SK-N-SH treated with all-trans-retinoic acid at 6 μM for 48 hours (cell line): ENCODE measurements at regions not wholly inside any gene's neighbourhood (a gene's known extent, or its start where the extent isn't known, plus 50 kb on each side); places are given as distances from the start of the nearest gene placed in this dataset.
A peak's percentile ranks its signal among the peaks of the same experiment; 100 is the strongest.

ENCODE experiments used
- ATAC-seq: fragments of 200-7000 bp; cut with Tn5 transposase; 3 replicates; pipeline ENCODE4 v1.9.1; 2020; ENCODE audit warnings: mild to moderate bottlenecking, moderate library complexity
- ARNTL ChIP-seq: fragments of 450-650 bp; formaldehyde crosslinking; IDR thresholded peaks from 2 replicates; pipeline ENCODE4 v1.5.0; 2020; ENCODE audit warnings: low read depth, mild to moderate bottlenecking, moderate library complexity, borderline replicate concordance
- BACH2 ChIP-seq: fragments of 250-450 bp; sonication (Bioruptor Pico); IDR thresholded peaks from 2 replicates; pipeline ENCODE4 v1.9.0; 2021; ENCODE audit warnings: mild to moderate bottlenecking, borderline replicate concordance
- CREB5 ChIP-seq: fragments of 250-450 bp; sonication (Bioruptor Pico); IDR thresholded peaks from 2 replicates; pipeline ENCODE4 v1.5.1; 2020; ENCODE audit warnings: low read depth, mild to moderate bottlenecking, moderate library complexity
- CSDC2 ChIP-seq: fragments of 250-450 bp; sonication (Bioruptor Pico); IDR thresholded peaks from 2 replicates; pipeline ENCODE4 v1.5.0; 2020; ENCODE audit warnings: mild to moderate bottlenecking, moderate library complexity
- CSRNP3 ChIP-seq: fragments of 250-450 bp; sonication (Bioruptor Pico); IDR thresholded peaks from 2 replicates; pipeline ENCODE4 v1.5.1; 2021; ENCODE audit warnings: mild to moderate bottlenecking, moderate library complexity
- ESRRG ChIP-seq: fragments of 250-450 bp; sonication (Bioruptor Pico); IDR thresholded peaks from 2 replicates; pipeline ENCODE4 v1.6.1; 2021; ENCODE audit warnings: mild to moderate bottlenecking
- GLIS3 ChIP-seq: fragments of 250-450 bp; sonication (Bioruptor Pico); IDR thresholded peaks from 2 replicates; pipeline ENCODE4 v1.5.0; 2020; ENCODE audit warnings: mild to moderate bottlenecking, moderate library complexity
- ISL1 ChIP-seq: fragments of 250-450 bp; sonication (Bioruptor Pico); IDR thresholded peaks from 2 replicates; pipeline ENCODE4 v2.1.2; 2022; ENCODE audit warnings: mild to moderate bottlenecking, moderate library complexity
- OSR1 ChIP-seq: fragments of 250-450 bp; sonication (Bioruptor Pico); IDR thresholded peaks from 2 replicates; pipeline ENCODE4 v1.8.0; 2022; ENCODE audit warnings: moderate library complexity, mild to moderate bottlenecking, inconsistent platforms
- PATZ1 ChIP-seq: fragments of 250-450 bp; sonication (Bioruptor Pico); IDR thresholded peaks from 2 replicates; pipeline ENCODE4 v1.8.0; 2020; ENCODE audit warnings: mild to moderate bottlenecking, moderate library complexity, borderline replicate concordance
- PPARA ChIP-seq: fragments of 250-450 bp; sonication (Bioruptor Pico); IDR thresholded peaks from 2 replicates; pipeline ENCODE4 v1.5.0; 2020; ENCODE audit warnings: mild to moderate bottlenecking, borderline replicate concordance
- RARB ChIP-seq: fragments of 250-450 bp; sonication (Bioruptor Pico); IDR thresholded peaks from 2 replicates; pipeline ENCODE4 v1.8.0; 2021; ENCODE audit warnings: mild to moderate bottlenecking, moderate library complexity
- SNAI2 ChIP-seq: fragments of 250-450 bp; sonication (Bioruptor Pico); IDR thresholded peaks from 2 replicates; pipeline ENCODE4 v1.5.0; 2020; ENCODE audit warnings: mild to moderate bottlenecking, moderate library complexity
- TSHZ2 ChIP-seq: fragments of 250-450 bp; sonication (Bioruptor Pico); IDR thresholded peaks from 2 replicates; pipeline ENCODE4 v1.5.0; 2020; ENCODE audit warnings: mild to moderate bottlenecking, moderate library complexity
- ZC3H10 ChIP-seq: fragments of 250-450 bp; sonication (Bioruptor Pico); IDR thresholded peaks from 2 replicates; pipeline ENCODE4 v1.5.1; 2021; ENCODE audit warnings: mild to moderate bottlenecking, moderate library complexity
- ZFP3 ChIP-seq: fragments of 250-450 bp; sonication (Bioruptor Pico); IDR thresholded peaks from 2 replicates; pipeline ENCODE4 v1.5.0; 2020; ENCODE audit warnings: mild to moderate bottlenecking, moderate library complexity
- ZFP30 ChIP-seq: fragments of 450-650 bp; formaldehyde crosslinking; IDR thresholded peaks from 2 replicates; pipeline ENCODE4 v1.5.0; 2022; ENCODE audit warnings: mild to moderate bottlenecking, moderate library complexity
- ZNF565 ChIP-seq: fragments of 450-650 bp; formaldehyde crosslinking; conservative IDR thresholded peaks from 2 replicates; pipeline ENCODE4 v1.5.0; 2020; ENCODE audit warnings: low read depth, mild to moderate bottlenecking, moderate library complexity
- ZNF70 ChIP-seq: fragments of 450-650 bp; formaldehyde crosslinking; IDR thresholded peaks from 2 replicates; pipeline ENCODE4 v1.5.0; 2020; ENCODE audit warnings: mild to moderate bottlenecking, moderate library complexity
- ZNF8 ChIP-seq: fragments of 450-650 bp; formaldehyde crosslinking; IDR thresholded peaks from 2 replicates; pipeline ENCODE4 v1.5.0; 2020; ENCODE audit warnings: mild to moderate bottlenecking, moderate library complexity
- TF ChIP-seq, protein P1 (sequence below): fragments of 250-450 bp; sonication (Bioruptor Pico); IDR thresholded peaks from 2 replicates; pipeline ENCODE4 v1.8.0; 2021; ENCODE audit warnings: low read depth, mild to moderate bottlenecking, moderate library complexity, borderline replicate concordance

- ATAC-seq, result no peak; the same call in 2 of the 3 replicates
- TF ChIP-seq PATZ1 (CRISPR knock-in tag), result no peak
- no peak for TF ChIP-seq ZNF70 (CRISPR knock-in tag)
- no peak for TF ChIP-seq PPARA (CRISPR knock-in tag)
- TF ChIP-seq BACH2 (CRISPR knock-in tag), result no peak
- TF ChIP-seq CSDC2 (CRISPR knock-in tag), result 0 out of 2 replicates have a peak, but pooled peaks have one; percentile 68
These were observed 50.8 kb upstream of the PCSK1 start for GRCh38 chr5:96483878-96484277.

GRCh38 chr5:96487859-96488258, 54.8 kb upstream of the PCSK1 start:
- ATAC-seq, result no peak
- TF ChIP-seq ZFP3, result no peak

DNA sequence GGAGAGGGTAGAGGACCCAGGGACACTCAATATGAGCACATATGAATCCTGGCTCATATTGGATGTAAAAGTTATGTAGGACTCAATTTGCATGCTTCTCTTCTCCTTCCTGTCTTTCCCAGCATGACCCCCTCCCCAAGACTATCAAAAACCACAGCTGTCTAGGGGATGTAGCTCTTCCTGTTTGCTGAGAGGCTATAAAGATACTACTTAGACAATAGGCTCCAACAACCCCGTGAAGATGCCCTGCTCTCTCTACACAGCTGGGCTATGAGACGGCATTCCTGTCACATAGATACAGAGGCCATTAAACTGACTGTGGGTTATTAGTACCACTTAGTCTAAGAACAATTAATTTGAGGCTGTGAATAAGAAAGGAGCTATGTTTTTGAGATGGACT, 56.5 kb upstream of the PCSK1 start:
- no peak for ATAC-seq
- TF ChIP-seq TSHZ2 (CRISPR knock-in tag) (no peak), SNAI2 (CRISPR knock-in tag) (no peak), ISL1 (CRISPR knock-in tag) (no peak), CSDC2 (CRISPR knock-in tag) (no peak), PPARA (CRISPR knock-in tag) (no peak), ZC3H10 (CRISPR knock-in tag) (no peak), PATZ1 (CRISPR knock-in tag) (no peak), ZFP3 (no peak), OSR1 (CRISPR knock-in tag) (no peak), ZNF565 (CRISPR knock-in tag) (no peak), ZNF8 (no peak), CREB5 (CRISPR knock-in tag) (no peak), GLIS3 (CRISPR knock-in tag) (no peak), ESRRG (CRISPR knock-in tag) (no peak), ZFP30 (CRISPR knock-in tag) (no peak), ARNTL (no peak), BACH2 (CRISPR knock-in tag) (no peak)
- TF ChIP-seq, protein P1, sequence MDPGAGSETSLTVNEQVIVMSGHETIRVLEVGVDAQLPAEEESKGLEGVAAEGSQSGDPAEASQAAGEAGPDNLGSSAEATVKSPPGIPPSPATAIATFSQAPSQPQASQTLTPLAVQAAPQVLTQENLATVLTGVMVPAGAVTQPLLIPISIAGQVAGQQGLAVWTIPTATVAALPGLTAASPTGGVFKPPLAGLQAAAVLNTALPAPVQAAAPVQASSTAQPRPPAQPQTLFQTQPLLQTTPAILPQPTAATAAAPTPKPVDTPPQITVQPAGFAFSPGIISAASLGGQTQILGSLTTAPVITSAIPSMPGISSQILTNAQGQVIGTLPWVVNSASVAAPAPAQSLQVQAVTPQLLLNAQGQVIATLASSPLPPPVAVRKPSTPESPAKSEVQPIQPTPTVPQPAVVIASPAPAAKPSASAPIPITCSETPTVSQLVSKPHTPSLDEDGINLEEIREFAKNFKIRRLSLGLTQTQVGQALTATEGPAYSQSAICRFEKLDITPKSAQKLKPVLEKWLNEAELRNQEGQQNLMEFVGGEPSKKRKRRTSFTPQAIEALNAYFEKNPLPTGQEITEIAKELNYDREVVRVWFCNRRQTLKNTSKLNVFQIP (CRISPR knock-in tag), result no peak
- TF ChIP-seq, all 23 proteins: peak for 0

- ATAC-seq, result no peak
- TF ChIP-seq RARB (CRISPR knock-in tag) (no peak), BACH2 (CRISPR knock-in tag) (no peak), ZFP3 (no peak), CSRNP3 (CRISPR knock-in tag) (no peak), ARNTL (no peak), CREB5 (CRISPR knock-in tag) (no peak), ZFP30 (CRISPR knock-in tag) (no peak)
- TF ChIP-seq, all 23 proteins: peak for 0
These were observed 59.5 kb upstream of the PCSK1 start for GRCh38 chr5:96492459-96493047.
